Endothelial cell of umbilical vein (primary cell): ENCODE measurements at regions not wholly inside any gene's neighbourhood (a gene's known extent, or its start where the extent isn't known, plus 50 kb on each side); places are given as distances from the start of the nearest gene placed in this dataset.

Experiments used
- BruUV-seq: library from RNA; stranded (reverse); fragments of 400-500 nt; replicated peaks from 2 replicates; lab custom pipeline; 2021; lab: Mats Ljungman, UMichigan
- CTCF ChIA-PET: fragments of 300-600, 350-600 bp; sonication (Branson Sonifier 250); formaldehyde crosslinking; loops from one replicate; lab custom pipeline; 2021; ENCODE audit warnings: antibody characterized with exemption, inconsistent platforms; lab: Charles Lee
- POLR2A ChIA-PET: fragments of 300-600, 350-600 bp; sonication (Branson Sonifier 250); formaldehyde crosslinking; loops from one replicate; lab custom pipeline; 2021; ENCODE audit warnings: antibody characterized with exemption, inconsistent platforms; lab: Charles Lee
- DNase-seq: peaks from one replicate; pipeline ENCODE4 v3.0.0-alpha.2; 2011; ENCODE audit warnings: low read depth, low spot score
- FAIRE-seq: peaks from 2 replicates; lab custom pipeline; 2011; peaks lifted over from hg19 to GRCh38; lab: Jason Lieb, UNC
- H2AFZ ChIP-seq: 2 replicates; pipeline ENCODE4 v1.6.0; 2012; ENCODE audit warnings: low read depth, low read length, control low read depth, inconsistent platforms
- H3K27ac ChIP-seq: 2 replicates; pipeline ENCODE4 v1.5.1; 2011; ENCODE audit warnings: low read depth, mild to moderate bottlenecking, control low read depth, low read length, moderate library complexity; ENCODE audit not compliant: insufficient read depth
- H3K27me3 ChIP-seq, 2 experiments: 2 replicates each; pipeline versions ENCODE4 v1.6.0 to v1.6.1; 2011; ENCODE audit warnings: low read length in 2 of 2, mixed read lengths in 1 of 2; ENCODE audit not compliant: control insufficient read depth in 2 of 2, insufficient read depth in 2 of 2
- H3K36me3 ChIP-seq, 2 experiments: 2 replicates in 1 of 2; 3 replicates in 1 of 2; pipeline ENCODE4 v1.5.1; 2011; ENCODE audit warnings: low read length in 2 of 2, mild to moderate bottlenecking in 1 of 2, moderate library complexity in 1 of 2; ENCODE audit not compliant: control insufficient read depth in 2 of 2, insufficient read depth in 2 of 2; ENCODE audit errors: extremely low read depth in 1 of 2
- H3K4me1 ChIP-seq: 3 replicates; pipeline ENCODE4 v1.5.1; 2011; ENCODE audit warnings: mild to moderate bottlenecking, low read length; ENCODE audit not compliant: control insufficient read depth, insufficient read depth; ENCODE audit errors: extremely low read depth
- H3K4me2 ChIP-seq: 2 replicates; pipeline ENCODE4 v1.6.1; 2011; ENCODE audit warnings: low read length, control low read depth, mixed read lengths; ENCODE audit not compliant: insufficient read depth
- H3K4me3 ChIP-seq, 3 experiments: fragments of 200-600 bp in 1 of 3; sonication (generic), shearing (Covaris generic) in 1 of 3; replicated peaks in 1 of 3; 2 replicates each; pipeline ENCODE4 v1.5.1; 2011 to 2016; ENCODE audit warnings: control low read depth in 3 of 3, low read length in 3 of 3, mild to moderate bottlenecking in 2 of 3, inconsistent platforms in 1 of 3, low read depth in 1 of 3, moderate library complexity in 1 of 3; ENCODE audit not compliant: insufficient read depth in 1 of 3
- H3K79me2 ChIP-seq: 2 replicates; pipeline ENCODE4 v1.6.0; 2012; ENCODE audit warnings: low read length, inconsistent platforms; ENCODE audit not compliant: control insufficient read depth, insufficient read depth
- H3K9ac ChIP-seq: replicated peaks from 2 replicates; pipeline ENCODE3; 2011; ENCODE audit warnings: low read length, control low read depth; ENCODE audit not compliant: insufficient read depth; ENCODE audit errors: extremely low read depth
- H3K9me1 ChIP-seq: replicated peaks from 3 replicates; pipeline ENCODE4 v1.6.0; 2011; ENCODE audit warnings: mild to moderate bottlenecking, low read length; ENCODE audit not compliant: control insufficient read depth, insufficient read depth; ENCODE audit errors: extremely low read depth
- H3K9me3 ChIP-seq: replicated peaks from 2 replicates; pipeline ENCODE4 v1.5.1; 2012; ENCODE audit warnings: low read length, inconsistent platforms; ENCODE audit not compliant: control insufficient read depth, insufficient read depth
- H4K20me1 ChIP-seq: replicated peaks from 2 replicates; pipeline ENCODE3; 2011; ENCODE audit warnings: mild to moderate bottlenecking, low read length; ENCODE audit not compliant: control insufficient read depth, insufficient read depth; ENCODE audit errors: extremely low read depth
- CTCF ChIP-seq, 2 donors: IDR thresholded peaks; 1 replicate in 1 of 2; 2 replicates in 1 of 2; pipeline ENCODE4 v1.5.1; 2011; ENCODE audit warnings: low read length in 2 of 2, mild to moderate bottlenecking in 2 of 2, moderate library complexity in 2 of 2, control low read depth in 1 of 2, inconsistent platforms in 1 of 2, low read depth in 1 of 2; ENCODE audit not compliant: insufficient read depth in 1 of 2; ENCODE audit errors: extremely low read depth in 1 of 2
- EZH2 ChIP-seq: IDR thresholded peaks from 2 replicates; pipeline ENCODE4 v1.6.1; 2012; ENCODE audit warnings: borderline replicate concordance, low read depth, mild to moderate bottlenecking, moderate library complexity, low read length, inconsistent platforms; ENCODE audit not compliant: severe bottlenecking
- FOS ChIP-seq: IDR thresholded peaks from 2 replicates; pipeline ENCODE4 v1.6.1; 2011; ENCODE audit warnings: mild to moderate bottlenecking, low read length, moderate library complexity, borderline replicate concordance; ENCODE audit not compliant: insufficient read depth
- GATA2 ChIP-seq: IDR thresholded peaks from 2 replicates; pipeline ENCODE4 v1.7.0; 2011; ENCODE audit warnings: low read depth, mild to moderate bottlenecking, moderate library complexity, mixed read lengths, low read length; ENCODE audit not compliant: insufficient read length, insufficient read depth
- JUN ChIP-seq: IDR thresholded peaks from 2 replicates; pipeline ENCODE4 v1.6.1; 2011; ENCODE audit warnings: borderline replicate concordance, low read depth; ENCODE audit not compliant: insufficient read length, insufficient read depth
- MAX ChIP-seq: IDR thresholded peaks from 2 replicates; pipeline ENCODE4 v1.6.1; 2011; ENCODE audit not compliant: insufficient read depth, insufficient read length
- MYC ChIP-seq: IDR thresholded peaks from one replicate; pipeline ENCODE4 v1.6.1; 2011; ENCODE audit warnings: mild to moderate bottlenecking, low read depth, low read length
- POLR2A ChIP-seq: IDR thresholded peaks from 2 replicates; pipeline ENCODE4 v1.6.1; 2012; ENCODE audit warnings: low read depth, mild to moderate bottlenecking, control low read depth, low read length
- POLR2AphosphoS5 ChIP-seq: IDR thresholded peaks from 2 replicates; pipeline ENCODE4 v1.6.1; 2012; ENCODE audit warnings: low read depth, mild to moderate bottlenecking, control low read depth, low read length, moderate library complexity; ENCODE audit not compliant: insufficient read depth
- dilution Hi-C: fragments of 300-500 bp; cut with MboI; formaldehyde crosslinking; loops from one replicate; pipeline ENCODE4 v1.15.0; 2019; ENCODE audit warnings: low sequenced_read_pairs; ENCODE audit not compliant: extremely low pct_ligation_motif_present
- intact Hi-C: fragments of 100-400 bp; cut with micrococcal nuclease; formaldehyde crosslinking; loops from one replicate; pipeline ENCODE4 v1.10.0; 2022

GRCh38 chr5:171542525-171543140, 123.2 kb downstream of the FGF18 start:
- no peaks in the 10 kb centered on the region for H3K9me1 ChIP-seq
- no peak overlapping the region for H3K4me2 ChIP-seq
- no peaks in the 10 kb centered on the region for H4K20me1 ChIP-seq
- no peaks in the 10 kb centered on the region for H3K27me3 ChIP-seq
- dilution Hi-C loops = no loop called here
- TF ChIP-seq GATA2 = no peak
- TF ChIP-seq JUN = no peak
- TF ChIP-seq MYC = no peak
- TF ChIP-seq EZH2 = no peak
- no peak for TF ChIP-seq CTCF (IDR thresholded peaks at IDR 0.05; ENCODE audit: extremely low read depth in 1 of 2, insufficient read depth in 1 of 2, low read depth in 1 of 2, low read length in 2 of 2)
- TF ChIP-seq POLR2A = no peak
- TF ChIP-seq MAX = no peak
- no peak for TF ChIP-seq POLR2AphosphoS5
- TF ChIP-seq FOS = no peak
- no peak overlapping the region for H2AFZ ChIP-seq
- no peak for DNase-seq
- no peak overlapping the region for H3K4me3 ChIP-seq
- no peaks in the 10 kb centered on the region for H3K79me2 ChIP-seq
- H3K4me1 ChIP-seq = no peaks in the 10 kb centered on the region
- no peaks in the 10 kb centered on the region for H3K36me3 ChIP-seq
- H3K9ac ChIP-seq = no peak overlapping the region
- intact Hi-C loops = no loop called here
- no peak for FAIRE-seq
- ChIA-PET POLR2A (no interaction called here), CTCF (interaction anchor here (1.0 to 1.1 kb wide), 2 partner anchors 9 to 27 kb away, joined by 3 read pairs; no protein-coding TSS in a partner anchor)
- no peak overlapping the region for H3K27ac ChIP-seq
- BruUV-seq = no TSS peak
- H3K9me3 ChIP-seq = no peaks in the 10 kb centered on the region
